ENCODE measurements at regions not wholly inside any gene's neighbourhood (a gene's known extent, or its start where the extent isn't known, plus 50 kb on each side); places are given as distances from the start of the nearest gene placed in this dataset.

DNA sequence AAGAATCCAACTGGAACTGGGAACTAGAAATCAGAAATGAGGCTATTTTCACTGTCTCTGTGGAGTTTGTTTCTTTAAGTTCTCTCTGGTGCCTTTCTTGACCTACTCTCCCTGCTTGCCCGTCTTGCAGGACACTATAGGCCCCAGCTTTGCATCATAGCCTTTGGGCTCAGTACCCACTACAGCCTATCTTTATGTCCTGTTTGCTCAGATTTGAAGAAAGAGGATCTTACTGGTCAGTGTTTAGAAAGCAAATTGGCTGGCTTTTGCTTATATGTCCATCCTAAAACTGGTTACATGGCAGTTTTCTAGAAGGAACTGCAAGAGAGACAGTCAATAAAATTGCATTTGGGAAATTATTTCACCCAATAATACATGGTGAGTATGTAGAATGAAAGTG, 231.8 kb upstream of the TBL1XR1 start:
- TF ChIP-seq, protein P1, sequence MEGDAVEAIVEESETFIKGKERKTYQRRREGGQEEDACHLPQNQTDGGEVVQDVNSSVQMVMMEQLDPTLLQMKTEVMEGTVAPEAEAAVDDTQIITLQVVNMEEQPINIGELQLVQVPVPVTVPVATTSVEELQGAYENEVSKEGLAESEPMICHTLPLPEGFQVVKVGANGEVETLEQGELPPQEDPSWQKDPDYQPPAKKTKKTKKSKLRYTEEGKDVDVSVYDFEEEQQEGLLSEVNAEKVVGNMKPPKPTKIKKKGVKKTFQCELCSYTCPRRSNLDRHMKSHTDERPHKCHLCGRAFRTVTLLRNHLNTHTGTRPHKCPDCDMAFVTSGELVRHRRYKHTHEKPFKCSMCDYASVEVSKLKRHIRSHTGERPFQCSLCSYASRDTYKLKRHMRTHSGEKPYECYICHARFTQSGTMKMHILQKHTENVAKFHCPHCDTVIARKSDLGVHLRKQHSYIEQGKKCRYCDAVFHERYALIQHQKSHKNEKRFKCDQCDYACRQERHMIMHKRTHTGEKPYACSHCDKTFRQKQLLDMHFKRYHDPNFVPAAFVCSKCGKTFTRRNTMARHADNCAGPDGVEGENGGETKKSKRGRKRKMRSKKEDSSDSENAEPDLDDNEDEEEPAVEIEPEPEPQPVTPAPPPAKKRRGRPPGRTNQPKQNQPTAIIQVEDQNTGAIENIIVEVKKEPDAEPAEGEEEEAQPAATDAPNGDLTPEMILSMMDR (IDR thresholded peaks at IDR 0.05; ENCODE audit: unreplicated experiment in 3 of 3): no peak
- Mint-ChIP-seq H3K4me3 (no peak overlapping the region), H3K27ac (peak overlapping the region; percentile 20 to 64 (median 30)), H3K36me3 (ENCODE audit: low read depth) (no peaks in the 10 kb centered on the region), H3K4me1 (peaks cover 46% of the 10 kb centered on the region), H3K27me3 (ENCODE audit: low read depth) (peaks cover 3% of the 10 kb centered on the region), H3K9me3 (peaks cover 4% of the 10 kb centered on the region)

DNA sequence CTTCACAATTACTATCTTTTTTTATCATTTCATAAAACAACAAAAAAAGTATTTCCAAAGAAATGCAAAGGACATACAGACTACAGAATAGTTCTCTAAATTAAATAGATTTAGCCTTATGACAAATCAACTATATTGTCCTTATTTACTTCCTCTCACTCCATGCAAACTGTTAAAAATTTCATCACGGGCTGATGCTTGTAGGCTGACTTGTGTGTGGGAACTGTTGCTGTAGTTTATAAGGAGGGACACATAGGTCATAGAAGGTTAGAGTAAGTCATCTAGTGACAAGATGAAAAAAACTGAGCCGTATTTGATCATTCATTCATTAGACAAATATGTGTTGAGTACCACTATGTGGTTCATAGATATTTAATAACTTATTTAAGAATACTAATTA, 232.5 kb upstream of the TBL1XR1 start:
- TF ChIP-seq, protein P1 (IDR thresholded peaks at IDR 0.05; ENCODE audit: unreplicated experiment in 3 of 3): no peak
- H3K27ac Mint-ChIP-seq: peak overlapping the region in 1 of 3 experiments; percentile 5
- H3K4me1 Mint-ChIP-seq: peaks cover 39% of the 10 kb centered on the region
- H3K36me3 Mint-ChIP-seq (ENCODE audit: low read depth): no peaks in the 10 kb centered on the region
- no peaks in the 10 kb centered on the region for H3K27me3 Mint-ChIP-seq (ENCODE audit: low read depth)
- H3K4me3 Mint-ChIP-seq: no peak overlapping the region
- H3K9me3 Mint-ChIP-seq: peaks cover 4% of the 10 kb centered on the region

DNA sequence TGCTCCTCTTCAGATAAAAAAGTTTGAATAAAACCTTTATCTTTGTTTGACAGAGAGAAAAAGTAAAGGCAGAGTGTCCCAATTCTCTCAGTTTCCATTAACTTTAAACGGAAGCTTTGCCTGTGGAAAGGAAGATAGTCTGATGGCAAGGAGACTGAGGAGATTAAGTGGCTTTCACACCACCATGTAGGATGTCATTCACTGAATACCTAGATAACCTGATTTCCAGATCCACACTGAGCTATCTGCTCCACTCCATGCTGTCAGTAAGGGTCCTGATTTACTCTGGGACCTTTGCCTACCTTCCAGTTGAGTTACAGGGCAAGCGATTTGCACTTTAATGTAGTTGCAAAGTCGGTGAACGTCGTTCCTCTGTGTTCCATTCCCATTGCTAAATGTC, 233.4 kb upstream of the TBL1XR1 start:
- H3K4me3 Mint-ChIP-seq: no peak overlapping the region
- peak overlapping the region in 2 of 3 experiments; percentile 10 to 34 for H3K27ac Mint-ChIP-seq
- peaks cover 4% of the 10 kb centered on the region for H3K9me3 Mint-ChIP-seq
- peaks cover 34% of the 10 kb centered on the region for H3K4me1 Mint-ChIP-seq
- no peaks in the 10 kb centered on the region for H3K27me3 Mint-ChIP-seq (ENCODE audit: low read depth)
- H3K36me3 Mint-ChIP-seq (ENCODE audit: low read depth): no peaks in the 10 kb centered on the region
- TF ChIP-seq, protein P1 (IDR thresholded peaks at IDR 0.05; ENCODE audit: unreplicated experiment in 3 of 3): no peak

DNA sequence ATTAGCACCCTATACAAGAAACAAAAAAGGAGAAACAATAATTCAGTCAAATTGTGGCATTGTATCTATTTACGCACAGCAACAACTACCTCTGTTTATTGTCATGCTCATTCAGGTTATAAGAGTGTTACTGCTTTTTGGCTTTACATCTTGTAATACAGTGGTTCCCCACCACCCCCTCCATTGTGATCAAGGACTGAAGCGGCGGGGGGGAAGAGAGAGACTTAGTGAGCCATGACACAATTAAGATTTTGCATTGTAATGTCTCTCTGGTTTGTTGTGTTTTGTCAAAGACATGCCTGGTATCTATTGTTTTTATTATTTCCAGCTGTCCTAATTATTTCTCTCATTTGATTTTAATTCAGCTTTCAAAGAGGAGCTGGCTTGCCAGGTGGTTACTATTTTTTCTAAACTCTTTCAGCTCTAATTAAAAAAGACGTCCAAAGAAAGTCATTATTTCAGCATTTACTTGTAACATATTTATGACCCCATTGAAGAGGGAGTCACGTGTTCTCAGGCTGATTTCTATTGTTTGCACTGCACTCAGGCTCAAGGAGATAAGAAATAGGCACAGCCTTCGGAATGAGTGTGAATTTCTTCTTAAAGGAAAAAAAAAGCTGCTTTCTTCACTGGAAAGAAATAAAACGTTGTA, 234.4 kb upstream of the TBL1XR1 start:
- Mint-ChIP-seq H3K27me3 (ENCODE audit: low read depth) (no peaks in the 10 kb centered on the region), H3K4me1 (peaks cover 24% of the 10 kb centered on the region), H3K9me3 (no peaks in the 10 kb centered on the region), H3K27ac (peak overlapping the region in 2 of 3 experiments; percentile 53 to 68), H3K4me3 (no peak overlapping the region), H3K36me3 (ENCODE audit: low read depth) (no peaks in the 10 kb centered on the region)
- TF ChIP-seq, protein P1 (IDR thresholded peaks at IDR 0.05; ENCODE audit: unreplicated experiment in 3 of 3): no peak

DNA sequence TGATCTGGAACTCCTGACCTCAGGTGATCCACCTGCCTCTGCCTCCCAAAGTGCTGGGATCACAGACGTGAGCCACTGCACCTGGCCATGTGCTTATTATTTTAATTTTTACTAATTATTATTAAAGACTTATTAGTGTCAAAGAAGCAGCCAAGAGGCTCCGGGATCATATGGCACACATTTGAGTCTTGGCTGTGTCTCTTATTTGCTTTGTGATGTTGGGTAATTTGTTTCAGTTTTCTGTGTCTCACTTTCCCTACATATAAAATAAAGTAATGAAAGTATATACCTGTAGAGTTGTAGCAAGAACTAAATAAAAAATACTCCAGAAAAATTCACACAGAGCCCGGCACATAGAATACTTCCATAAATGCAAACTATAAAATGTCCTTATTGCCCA, 238.0 kb upstream of the TBL1XR1 start:
- H3K27ac Mint-ChIP-seq: no peak overlapping the region
- H3K27me3 Mint-ChIP-seq (ENCODE audit: low read depth): no peaks in the 10 kb centered on the region
- H3K4me1 Mint-ChIP-seq: peaks cover 26% of the 10 kb centered on the region
- no peaks in the 10 kb centered on the region for H3K9me3 Mint-ChIP-seq
- TF ChIP-seq, protein P1 (IDR thresholded peaks at IDR 0.05; ENCODE audit: unreplicated experiment in 3 of 3): no peak
- H3K36me3 Mint-ChIP-seq (ENCODE audit: low read depth): no peaks in the 10 kb centered on the region
- no peak overlapping the region for H3K4me3 Mint-ChIP-seq

Data from nephron (organoid).